SK-N-SH treated with all-trans-retinoic acid at 6 μM for 48 hours (cell line): ENCODE measurements at regions not wholly inside any gene's neighbourhood (a gene's known extent, or its start where the extent isn't known, plus 50 kb on each side); places are given as distances from the start of the nearest gene placed in this dataset.

Experiments used
- CREB5 ChIP-seq: fragments of 250-450 bp; sonication (Bioruptor Pico); IDR thresholded peaks from 2 replicates; pipeline ENCODE4 v1.5.1; 2020; ENCODE audit warnings: low read depth, mild to moderate bottlenecking, moderate library complexity
- ESRRG ChIP-seq: fragments of 250-450 bp; sonication (Bioruptor Pico); IDR thresholded peaks from 2 replicates; pipeline ENCODE4 v1.6.1; 2021; ENCODE audit warnings: mild to moderate bottlenecking
- ISL1 ChIP-seq: fragments of 250-450 bp; sonication (Bioruptor Pico); IDR thresholded peaks from 2 replicates; pipeline ENCODE4 v2.1.2; 2022; ENCODE audit warnings: mild to moderate bottlenecking, moderate library complexity
- OSR1 ChIP-seq: fragments of 250-450 bp; sonication (Bioruptor Pico); IDR thresholded peaks from 2 replicates; pipeline ENCODE4 v1.8.0; 2022; ENCODE audit warnings: moderate library complexity, mild to moderate bottlenecking, inconsistent platforms
- PATZ1 ChIP-seq: fragments of 250-450 bp; sonication (Bioruptor Pico); IDR thresholded peaks from 2 replicates; pipeline ENCODE4 v1.8.0; 2020; ENCODE audit warnings: mild to moderate bottlenecking, moderate library complexity, borderline replicate concordance
- POU6F1 ChIP-seq: fragments of 250-450 bp; sonication (Bioruptor Pico); IDR thresholded peaks from 2 replicates; pipeline ENCODE4 v1.8.0; 2021; ENCODE audit warnings: low read depth, mild to moderate bottlenecking, moderate library complexity, borderline replicate concordance
- ZC3H10 ChIP-seq: fragments of 250-450 bp; sonication (Bioruptor Pico); IDR thresholded peaks from 2 replicates; pipeline ENCODE4 v1.5.1; 2021; ENCODE audit warnings: mild to moderate bottlenecking, moderate library complexity
- ZFP3 ChIP-seq: fragments of 250-450 bp; sonication (Bioruptor Pico); IDR thresholded peaks from 2 replicates; pipeline ENCODE4 v1.5.0; 2020; ENCODE audit warnings: mild to moderate bottlenecking, moderate library complexity

GRCh38 chr6:103687430-103687829, 1172.3 kb downstream of the HACE1 start:
- TF ChIP-seq PATZ1 (CRISPR knock-in tag) (no peak), CREB5 (CRISPR knock-in tag) (no peak), ZC3H10 (CRISPR knock-in tag) (no peak), POU6F1 (no peak), ISL1 (CRISPR knock-in tag) (no peak), ESRRG (CRISPR knock-in tag) (no peak), ZFP3 (CRISPR knock-in tag) (no peak), OSR1 (CRISPR knock-in tag) (no peak)
